ENCODE measurements at regions not wholly inside any gene's neighbourhood (a gene's known extent, or its start where the extent isn't known, plus 50 kb on each side); places are given as distances from the start of the nearest gene placed in this dataset.

GRCh38 chr7:47663213-47663612 lies 81.3 kb upstream of the TNS3 start:
- no peak for DNase-seq

GRCh38 chr7:47661051-47661714 lies 79.3 kb upstream of the TNS3 start:
- no peak for DNase-seq

GRCh38 chr7:47659664-47660462 lies 78.0 kb upstream of the TNS3 start:
- DNase-seq = no peak

GRCh38 chr7:47658886-47659635 lies 77.2 kb upstream of the TNS3 start:
- DNase-seq = no peak

GRCh38 chr7:47657126-47657525 lies 75.2 kb upstream of the TNS3 start:
- DNase-seq = no peak

- DNase-seq = no peak
Observed at GRCh38 chr7:47654672-47655298, 72.9 kb upstream of the TNS3 start.

- no peak for DNase-seq
Observed at GRCh38 chr7:47653550-47654411, 71.9 kb upstream of the TNS3 start.

- DNase-seq = no peak
Observed at GRCh38 chr7:47652591-47652990, 70.7 kb upstream of the TNS3 start.

- DNase-seq = no peak
Observed at GRCh38 chr7:47651355-47652317, 69.7 kb upstream of the TNS3 start.

GRCh38 chr7:47649919-47650318 lies 68.0 kb upstream of the TNS3 start:
- no peak for DNase-seq

- no peak for DNase-seq
Observed at GRCh38 chr7:47648275-47648925, 66.5 kb upstream of the TNS3 start.

- no peak for DNase-seq
Observed at GRCh38 chr7:47647918-47648250, 66.0 kb upstream of the TNS3 start.

- DNase-seq = no peak
Observed at GRCh38 chr7:47647181-47647917, 65.4 kb upstream of the TNS3 start.

- DNase-seq = no peak
Observed at GRCh38 chr7:47643716-47644400, 61.9 kb upstream of the TNS3 start.

GRCh38 chr7:47640265-47640664 lies 58.4 kb upstream of the TNS3 start:
- DNase-seq = no peak

- DNase-seq = no peak
Observed at GRCh38 chr7:47639495-47640110, 57.7 kb upstream of the TNS3 start.

GRCh38 chr7:47638679-47639315 lies 56.9 kb upstream of the TNS3 start:
- DNase-seq = no peak

- DNase-seq = no peak
Observed at GRCh38 chr7:47636433-47637175, 54.7 kb upstream of the TNS3 start.

Measured in NCI-H1092 (cell line).